Gastroesophageal sphincter (tissue), 4 donors: ENCODE measurements at regions not wholly inside any gene's neighbourhood (a gene's known extent, or its start where the extent isn't known, plus 50 kb on each side); places are given as distances from the start of the nearest gene placed in this dataset.

ENCODE experiments used
- ATAC-seq: fragments of 150-250 bp; one replicate; pipeline ENCODE4 v1.9.1; 2016; ENCODE audit warnings: mild to moderate bottlenecking, moderate library complexity
- H3K27ac ChIP-seq, 4 donors: fragments of 200-600 bp; sonication (generic) in 3 of 4; 1 replicate in 3 of 4; 2 replicates in 1 of 4; pipeline ENCODE4 v1.5.1; 2016 to 2019
- H3K27me3 ChIP-seq: fragments of 200-600 bp; sonication (generic); one replicate; pipeline ENCODE4 v1.5.1; 2019
- H3K36me3 ChIP-seq, 2 donors: fragments of 200-600 bp; sonication (generic); one replicate each; pipeline ENCODE4 v1.5.1; 2019; ENCODE audit warnings: control low read depth in 1 of 2
- H3K4me1 ChIP-seq, 3 donors: fragments of 200-600 bp; sonication (generic); 1 replicate in 2 of 3; 2 replicates in 1 of 3; pipeline ENCODE4 v1.5.1; 2016 to 2019; ENCODE audit warnings: control low read depth in 2 of 3
- H3K4me3 ChIP-seq, 2 donors: fragments of 200-600 bp; sonication (generic); one replicate each; pipeline ENCODE4 v1.5.1; 2019; ENCODE audit warnings: mild to moderate bottlenecking in 1 of 2, moderate library complexity in 1 of 2
- H3K9me3 ChIP-seq, 3 donors: fragments of 200-600 bp; sonication (generic); one replicate each; pipeline ENCODE4 v1.5.1; 2017 to 2019; ENCODE audit warnings: control low read depth in 2 of 3
- CTCF ChIP-seq, 4 experiments: fragments of 200-600 bp in 2 of 4; fragments of 450-650 bp in 2 of 4; sonication (generic) in 1 of 4; IDR thresholded peaks; one replicate each; pipeline ENCODE4 v1.5.1; 2017 to 2019; ENCODE audit warnings: antibody characterized with exemption in 4 of 4, mild to moderate bottlenecking in 2 of 4, moderate library complexity in 2 of 4
- EP300 ChIP-seq: sonication (generic); formaldehyde crosslinking; IDR thresholded peaks from one replicate; pipeline ENCODE4 v1.6.1; 2017; ENCODE audit warnings: antibody characterized with exemption, mild to moderate bottlenecking
- POLR2A ChIP-seq, 2 donors: fragments of 450-650 bp; IDR thresholded peaks; one replicate each; pipeline ENCODE4 v1.6.1; 2017; ENCODE audit warnings: antibody characterized with exemption in 2 of 2, mild to moderate bottlenecking in 2 of 2, moderate library complexity in 1 of 2
- POLR2AphosphoS5 ChIP-seq: sonication (generic); formaldehyde crosslinking; IDR thresholded peaks from one replicate; pipeline ENCODE4 v1.6.1; 2017; ENCODE audit warnings: antibody characterized with exemption
- WGBS, 2 donors: methylation state at CpG; one replicate each; pipeline ENCODE4 v1.1.5; 2018; ENCODE audit warnings: low coverage in 1 of 2; 5-methylcytosine and 5-hydroxymethylcytosine counted together

- no peak overlapping the region for H3K27ac ChIP-seq
- no peak overlapping the region for H3K4me3 ChIP-seq
- H3K4me1 ChIP-seq: no peaks in the 10 kb centered on the region
- H3K36me3 ChIP-seq: no peaks in the 10 kb centered on the region
- no peaks in the 10 kb centered on the region for H3K9me3 ChIP-seq
- no peak for ATAC-seq
- no peaks in the 10 kb centered on the region for H3K27me3 ChIP-seq
- no peak for TF ChIP-seq POLR2A (IDR thresholded peaks at IDR 0.05)
- no peak for TF ChIP-seq POLR2AphosphoS5
- no peak for TF ChIP-seq CTCF (IDR thresholded peaks at IDR 0.05)
- no peak for TF ChIP-seq EP300
Observed at GRCh38 chr4:15186806-15187205, 184.5 kb downstream of the CPEB2 start.

- TF ChIP-seq POLR2A (IDR thresholded peaks at IDR 0.05) (no peak), EP300 (no peak), POLR2AphosphoS5 (no peak), CTCF (IDR thresholded peaks at IDR 0.05) (no peak)
- no peaks in the 10 kb centered on the region for H3K27me3 ChIP-seq
- WGBS, 2 donors: 48 to 86% methylated on average over 2 to 3 of the region's 3 CpGs
- H3K36me3 ChIP-seq: no peaks in the 10 kb centered on the region
- no peaks in the 10 kb centered on the region for H3K4me1 ChIP-seq
- H3K27ac ChIP-seq: no peak overlapping the region
- H3K4me3 ChIP-seq: no peak overlapping the region
- no peaks in the 10 kb centered on the region for H3K9me3 ChIP-seq
- ATAC-seq: no peak
Observed at GRCh38 chr4:15188605-15189539, 186.6 kb downstream of the CPEB2 start.

GRCh38 chr4:15194520-15194919 is 192.2 kb downstream of the CPEB2 start:
- Histone ChIP-seq H3K4me3 (no peak overlapping the region), H3K27me3 (no peaks in the 10 kb centered on the region), H3K4me1 (peaks cover 0 to 10% (median 0%) of the 10 kb centered on the region in 3 donors), H3K36me3 (no peaks in the 10 kb centered on the region), H3K9me3 (no peaks in the 10 kb centered on the region), H3K27ac (no peak overlapping the region)
- WGBS, 2 donors: 83 to 92% methylated on average over 2 of the region's 2 CpGs
- ATAC-seq: no peak
- TF ChIP-seq EP300 (no peak), CTCF (IDR thresholded peaks at IDR 0.05) (no peak), POLR2AphosphoS5 (no peak), POLR2A (IDR thresholded peaks at IDR 0.05) (no peak)

- Histone ChIP-seq H3K9me3 (no peaks in the 10 kb centered on the region), H3K27ac (no peak overlapping the region), H3K4me1 (peaks cover 0 to 10% (median 0%) of the 10 kb centered on the region in 3 donors), H3K27me3 (no peaks in the 10 kb centered on the region), H3K4me3 (no peak overlapping the region), H3K36me3 (no peaks in the 10 kb centered on the region)
- TF ChIP-seq CTCF (IDR thresholded peaks at IDR 0.05) (peak in 3 of 4 experiments; percentile 12 to 17 (median 14)), POLR2A (IDR thresholded peaks at IDR 0.05) (no peak)
- WGBS, 2 donors: 40 to 68% methylated on average over 4 of the region's 4 CpGs
- no peak for ATAC-seq
Observed at GRCh38 chr4:15197005-15197404, 194.7 kb downstream of the CPEB2 start.

GRCh38 chr4:15198070-15198727 is 195.9 kb downstream of the CPEB2 start:
- H3K9me3 ChIP-seq: no peaks in the 10 kb centered on the region
- H3K27me3 ChIP-seq: no peaks in the 10 kb centered on the region
- no peaks in the 10 kb centered on the region for H3K36me3 ChIP-seq
- H3K4me1 ChIP-seq: peaks cover 0 to 10% (median 0%) of the 10 kb centered on the region in 3 donors
- TF ChIP-seq EP300: no peak
- no peak for TF ChIP-seq POLR2AphosphoS5
- TF ChIP-seq POLR2A (IDR thresholded peaks at IDR 0.05): no peak
- no peak for TF ChIP-seq CTCF (IDR thresholded peaks at IDR 0.05)
- 31 to 44% methylated on average over 8 to 9 of the region's 11 CpGs for WGBS, 2 donors
- H3K4me3 ChIP-seq: no peak overlapping the region
- ATAC-seq: no peak
- H3K27ac ChIP-seq: peak overlapping the region in 1 of 4 donors; percentile 15
